HT1080 (cell line): ENCODE measurements at regions not wholly inside any gene's neighbourhood (a gene's known extent, or its start where the extent isn't known, plus 50 kb on each side); places are given as distances from the start of the nearest gene placed in this dataset.

Source experiments
- DNase-seq: peaks from one replicate; pipeline ENCODE4 v3.0.0-alpha.2; 2015; ENCODE audit warnings: low read depth

DNA sequence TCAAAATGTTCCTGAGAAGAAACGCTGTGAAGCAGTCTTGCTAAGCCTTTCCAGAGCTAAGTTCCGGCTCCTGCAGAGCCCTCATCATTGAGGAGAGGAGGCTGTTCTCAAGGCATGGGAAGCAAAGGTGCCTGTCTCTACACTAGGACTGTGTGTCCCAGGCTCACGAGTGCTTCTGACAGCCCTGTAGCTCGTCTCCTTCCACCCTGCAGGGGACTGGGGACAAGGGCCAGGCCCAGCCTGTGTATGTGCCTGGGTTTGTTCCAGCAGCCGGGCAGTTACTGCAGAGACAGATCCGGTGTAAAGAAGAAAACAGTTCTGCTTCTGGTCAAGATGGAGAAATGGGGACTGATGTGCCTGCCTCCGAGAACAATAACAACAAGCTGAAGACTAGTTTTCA, 156.0 kb downstream of the ENGASE start:
- DNase-seq, result no peak

DNA sequence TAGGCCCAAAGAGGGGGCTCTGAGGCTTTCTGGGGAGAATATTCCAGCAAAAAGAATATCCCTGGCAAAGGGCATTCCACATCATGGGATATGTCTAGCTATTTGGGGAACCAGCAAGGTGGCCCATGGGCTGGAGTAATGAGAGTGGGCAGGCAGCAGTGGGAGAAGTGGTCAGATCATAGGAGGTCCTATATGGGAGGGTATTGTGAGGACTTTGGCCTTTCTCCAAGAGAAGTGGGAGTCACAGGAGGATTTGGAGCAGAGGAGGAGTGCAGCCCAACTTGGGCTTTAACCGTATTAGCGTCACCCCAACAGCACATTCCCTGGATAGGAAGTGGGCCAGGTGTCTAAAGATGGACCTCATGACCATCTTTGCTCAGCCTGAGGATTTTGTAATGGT, 151.4 kb downstream of the ENGASE start:
- no peak for DNase-seq

DNA sequence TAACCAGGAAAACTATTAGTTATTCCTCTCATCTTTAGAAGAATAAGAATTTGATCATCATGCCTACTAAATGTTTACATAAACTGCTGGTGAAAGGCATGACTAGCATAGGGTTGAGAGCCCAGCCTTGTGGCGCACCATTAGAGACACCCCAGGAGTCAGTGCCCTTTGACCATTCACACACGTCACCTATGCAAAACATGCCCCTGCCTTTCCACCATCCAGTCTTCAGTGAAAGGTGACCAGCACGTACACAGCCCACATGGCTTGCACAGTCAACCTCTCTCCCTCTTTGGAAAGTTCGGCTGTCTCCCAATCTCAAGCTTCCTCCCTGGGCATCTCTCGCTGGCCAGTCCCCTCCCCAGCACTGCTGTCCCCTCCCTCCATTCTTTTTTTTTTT, 150.3 kb downstream of the ENGASE start:
- DNase-seq, result no peak

DNA sequence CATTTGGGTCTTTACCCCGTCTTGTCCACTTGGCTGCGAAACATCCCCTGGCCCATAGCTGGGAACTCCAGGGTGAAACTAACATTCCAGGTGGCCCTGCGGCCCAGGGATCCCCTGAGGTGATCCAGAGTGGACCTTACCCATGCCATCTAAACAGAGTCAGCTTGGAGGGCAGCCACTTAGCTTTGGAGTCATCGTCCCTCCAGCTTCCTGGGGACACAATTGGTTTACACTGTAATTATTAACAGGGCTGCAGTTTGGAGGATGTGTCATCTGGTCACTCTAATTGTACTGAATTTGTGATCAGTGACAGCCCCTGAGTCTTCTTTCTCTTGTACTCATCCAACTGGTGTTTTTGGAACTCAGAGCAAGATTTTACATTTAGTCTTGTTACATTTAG, 149.9 kb downstream of the ENGASE start:
- no peak for DNase-seq

DNA sequence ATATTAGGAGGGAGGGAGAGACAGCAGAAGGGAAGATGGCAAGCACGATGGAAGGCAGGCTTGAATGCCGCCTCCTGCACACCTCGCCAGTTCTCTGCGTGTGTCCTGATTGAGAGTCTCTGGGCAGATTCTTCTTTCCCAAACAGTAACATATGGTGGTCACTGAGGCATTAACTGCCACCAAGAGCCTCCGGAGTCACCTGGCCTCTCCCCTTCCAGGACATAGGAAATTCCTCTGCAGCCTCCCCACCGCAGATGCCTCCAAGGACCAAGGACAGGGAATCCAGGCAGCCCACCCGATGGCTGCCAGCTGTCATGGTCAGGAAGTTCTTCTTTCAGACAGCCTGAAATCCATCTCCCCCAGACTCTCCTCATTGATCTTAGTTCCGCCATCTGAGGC, 149.3 kb downstream of the ENGASE start:
- DNase-seq, result no peak

DNA sequence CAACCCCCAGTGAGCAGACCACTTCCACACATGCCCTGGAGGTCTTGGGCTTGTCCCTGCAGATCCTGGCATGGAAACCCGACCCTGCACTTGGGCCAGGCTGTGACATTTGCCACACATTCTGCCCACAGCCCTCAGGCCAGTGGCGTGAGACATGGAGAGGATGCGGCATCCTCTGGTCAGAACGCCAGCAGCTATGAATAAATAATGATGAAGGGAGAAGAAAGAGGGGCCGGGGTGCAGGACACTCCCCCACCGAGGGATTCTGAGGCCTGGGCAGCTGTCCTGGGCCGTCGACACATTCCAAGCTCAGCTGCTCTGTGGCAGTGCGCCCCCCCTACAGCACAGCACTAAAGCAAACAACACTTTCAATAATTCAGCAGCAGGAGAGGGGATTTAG, 148.8 kb downstream of the ENGASE start:
- DNase-seq, result no peak

DNA sequence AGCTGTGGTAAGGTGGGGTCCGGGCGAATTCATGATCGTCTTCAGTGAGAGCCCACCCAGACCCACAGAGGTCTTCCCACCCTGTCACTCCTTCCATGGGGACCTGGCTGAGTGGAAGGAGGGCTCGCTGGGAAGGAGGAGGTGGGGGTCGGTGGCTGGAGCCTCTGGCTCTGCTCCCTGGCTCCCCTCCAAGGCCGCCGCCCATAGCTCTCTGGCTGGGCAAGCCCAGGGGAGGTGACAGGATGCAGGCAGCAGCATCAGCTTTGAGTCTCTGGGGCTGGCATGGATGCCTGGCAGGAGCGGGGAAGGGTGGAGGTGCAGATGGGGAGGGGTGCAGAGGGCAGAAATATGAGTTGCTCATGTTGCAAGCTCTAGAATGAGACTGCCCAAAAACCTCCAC, 147.0 kb downstream of the ENGASE start:
- no peak for DNase-seq

DNA sequence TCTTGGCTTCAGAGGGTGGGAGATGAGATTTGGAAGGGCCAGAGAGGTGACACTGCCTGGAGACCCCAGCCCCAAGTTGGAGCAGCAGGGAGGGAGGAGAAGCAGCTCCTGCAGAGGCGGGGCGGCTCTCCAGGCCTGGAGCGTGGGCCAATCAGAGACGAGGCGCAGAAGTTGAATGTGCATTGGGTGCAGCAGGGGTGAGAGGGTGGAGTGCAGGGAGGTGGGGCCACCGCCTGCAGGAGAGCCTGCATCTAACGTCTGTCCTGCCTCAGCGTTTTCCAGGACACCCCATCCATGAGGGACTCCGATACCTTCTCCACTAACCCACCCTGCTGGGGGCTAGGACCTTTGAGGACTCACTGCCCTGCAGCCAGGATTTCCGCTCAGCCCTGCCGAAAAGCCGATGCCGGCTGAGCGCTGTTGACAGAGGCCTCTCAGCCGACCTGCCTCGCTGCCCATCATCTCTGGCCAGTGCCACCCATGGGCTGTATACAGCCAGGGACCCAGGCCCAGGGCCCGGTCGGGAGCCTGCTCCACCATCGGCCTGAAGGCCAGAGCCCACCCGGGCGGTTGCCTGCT, 146.2 kb downstream of the ENGASE start:
- DNase-seq, result no peak

DNA sequence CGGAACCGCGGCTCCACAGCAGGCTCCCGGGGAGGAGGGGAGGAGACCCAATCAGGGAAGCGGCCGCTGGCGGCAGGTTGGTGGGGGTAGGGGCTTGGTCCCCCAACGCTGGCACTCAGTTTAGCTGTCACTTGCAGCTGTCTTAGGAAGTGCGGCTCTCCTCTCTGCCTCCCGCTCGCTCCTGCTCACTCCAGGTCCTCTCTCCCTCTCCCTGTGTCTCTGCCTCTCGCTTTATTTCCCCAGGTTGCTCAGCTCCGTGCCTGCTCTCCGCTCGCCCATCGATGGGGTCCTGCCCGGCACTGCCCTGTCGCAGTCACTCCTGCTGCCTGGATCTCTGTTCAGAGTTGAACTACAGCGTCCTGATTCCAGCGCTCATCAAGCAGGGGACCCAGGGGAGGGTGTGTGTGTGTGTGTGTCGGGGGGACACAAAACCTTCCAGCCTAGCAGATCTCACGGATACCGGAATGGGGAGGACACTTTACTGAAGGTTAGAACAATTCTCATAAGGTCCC, 145.6 kb downstream of the ENGASE start:
- DNase-seq, result no peak

DNA sequence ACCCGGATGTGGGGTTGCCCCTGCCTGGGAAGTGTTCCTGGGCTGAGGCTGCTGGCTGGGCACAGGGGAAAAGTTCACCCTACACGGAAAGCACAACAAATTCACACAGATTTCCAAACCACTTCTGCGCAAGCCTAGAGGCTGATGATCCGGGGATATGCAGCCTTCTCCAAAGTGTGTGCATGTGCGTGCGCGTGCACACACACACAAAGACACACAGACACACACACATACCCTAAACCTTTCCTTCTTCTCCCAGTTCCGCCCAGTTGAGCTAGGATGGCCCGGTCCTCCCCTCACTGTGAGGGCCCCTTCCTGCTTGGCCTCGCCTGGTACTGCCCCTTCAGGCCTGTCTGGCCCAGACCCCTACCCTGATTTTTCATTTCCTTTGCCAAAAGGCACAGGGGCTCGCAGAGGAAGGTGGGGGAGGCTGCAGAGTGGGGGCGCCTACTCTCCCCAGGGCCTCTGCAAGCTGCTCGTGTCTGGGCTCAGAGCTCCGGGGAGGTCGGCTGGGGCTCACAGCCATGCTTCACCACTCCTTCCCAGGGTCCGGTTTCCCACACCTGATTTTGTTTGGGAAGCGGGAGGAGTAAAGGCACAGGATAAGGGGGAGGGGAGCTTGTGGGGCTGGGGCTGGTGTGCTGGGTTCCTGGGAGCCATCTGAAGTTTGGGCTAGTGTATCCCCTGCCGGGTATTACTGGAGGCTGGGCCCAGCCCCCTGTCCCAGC, 144.7 kb downstream of the ENGASE start:
- DNase-seq, result no peak

DNA sequence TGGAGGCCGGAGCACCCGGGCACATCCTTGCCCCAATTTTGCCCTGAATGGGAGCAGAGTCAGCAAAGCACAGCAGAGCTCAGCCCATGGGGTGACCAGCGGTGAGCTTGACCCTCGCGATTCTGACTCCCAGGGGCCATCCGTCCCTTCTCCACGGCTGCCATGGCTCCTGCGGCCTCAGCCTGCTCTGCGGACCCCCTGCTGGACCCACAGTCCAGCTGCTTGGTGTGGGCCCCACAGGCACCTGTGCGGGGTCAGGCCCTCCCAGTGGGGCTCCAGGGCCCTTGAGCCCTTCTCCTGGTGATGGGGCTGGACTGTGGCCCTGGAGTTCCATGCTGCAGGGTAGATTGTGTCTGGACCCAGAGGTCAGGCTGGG, 144.2 kb downstream of the ENGASE start:
- no peak for DNase-seq

DNA sequence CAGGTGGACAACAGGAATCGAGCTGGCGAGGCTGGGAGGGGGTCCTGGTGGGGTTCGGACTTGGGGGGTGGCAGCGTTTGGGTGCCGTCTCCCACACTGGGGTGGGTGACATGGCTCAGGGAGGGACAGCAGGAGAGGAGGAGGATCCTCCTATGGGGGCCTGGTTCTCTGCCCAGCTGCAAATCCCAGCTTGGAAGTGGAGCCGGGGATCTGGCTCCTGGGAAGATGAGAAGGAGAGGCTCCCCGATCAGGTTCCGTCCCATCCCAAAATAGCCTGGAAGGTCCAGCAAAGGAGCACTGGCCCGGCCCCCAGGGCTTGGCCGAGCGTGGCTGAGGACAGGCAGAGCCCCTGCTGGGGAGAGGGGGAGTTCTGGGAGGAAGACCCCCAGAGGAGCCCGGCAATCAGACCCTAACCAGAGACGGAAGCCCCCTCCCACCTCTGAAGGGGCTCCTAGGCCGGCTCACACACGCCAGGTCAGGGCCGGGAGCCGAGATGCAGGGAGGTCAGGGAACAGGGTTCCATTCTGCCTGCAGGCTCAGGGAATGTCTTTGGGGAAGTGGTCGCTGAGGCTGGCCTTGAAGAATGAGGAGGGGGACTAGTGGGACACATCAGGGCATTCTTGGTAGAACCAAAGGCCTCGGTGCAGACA, 143.7 kb downstream of the ENGASE start:
- DNase-seq, result no peak

DNA sequence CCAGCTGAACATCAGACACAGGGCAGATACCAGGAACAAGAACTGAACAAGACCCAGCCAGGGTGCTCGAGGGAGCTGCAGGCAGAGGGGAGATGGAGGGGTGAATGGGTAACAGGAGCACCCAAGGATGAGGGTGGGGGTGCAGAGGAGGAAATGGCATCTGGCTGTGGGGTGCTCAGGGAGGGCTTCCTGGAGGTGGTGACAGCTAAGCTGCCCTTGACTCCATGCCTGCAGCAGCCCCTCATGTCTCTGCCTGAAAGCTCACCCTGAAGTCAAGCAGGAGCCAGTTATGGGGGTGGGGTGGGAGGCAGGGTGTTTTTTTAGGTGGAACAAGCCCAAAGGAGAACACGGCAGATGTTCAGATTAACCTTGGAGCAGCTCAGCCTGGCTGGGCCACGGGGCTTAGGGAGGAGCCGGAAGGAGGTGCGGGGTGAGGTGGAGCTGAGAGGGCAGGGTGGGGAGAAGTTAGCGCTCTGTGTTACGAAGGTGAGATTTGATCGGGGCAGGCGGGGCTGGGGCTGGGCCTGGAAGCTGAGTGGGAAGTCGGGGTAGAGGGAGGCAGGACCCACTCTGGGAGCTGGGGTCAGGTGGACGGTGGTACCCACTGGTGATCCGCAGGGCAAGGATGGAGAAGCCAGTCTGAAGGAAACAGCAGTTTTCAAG, 143.0 kb downstream of the ENGASE start:
- DNase-seq, result no peak

DNA sequence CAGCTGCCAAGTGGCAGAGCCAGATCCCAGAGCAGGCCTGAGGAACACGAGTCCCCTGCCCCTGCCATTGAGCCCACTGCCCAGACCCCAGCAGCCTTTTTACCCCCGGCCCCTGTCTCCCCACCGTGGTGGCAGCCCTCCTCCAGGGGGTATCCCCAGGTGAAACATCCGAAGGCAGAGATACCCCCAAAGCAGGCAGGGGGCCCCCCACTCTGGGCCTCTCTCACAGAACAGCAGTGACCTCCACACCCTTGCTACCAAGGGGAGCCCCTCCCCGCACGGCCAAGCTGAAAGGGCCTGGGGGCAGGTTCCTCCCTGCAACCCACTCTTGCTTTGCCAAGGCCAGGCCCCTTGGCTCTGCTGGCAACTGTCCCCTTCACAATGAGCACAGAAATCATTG, 142.2 kb downstream of the ENGASE start:
- no peak for DNase-seq

DNA sequence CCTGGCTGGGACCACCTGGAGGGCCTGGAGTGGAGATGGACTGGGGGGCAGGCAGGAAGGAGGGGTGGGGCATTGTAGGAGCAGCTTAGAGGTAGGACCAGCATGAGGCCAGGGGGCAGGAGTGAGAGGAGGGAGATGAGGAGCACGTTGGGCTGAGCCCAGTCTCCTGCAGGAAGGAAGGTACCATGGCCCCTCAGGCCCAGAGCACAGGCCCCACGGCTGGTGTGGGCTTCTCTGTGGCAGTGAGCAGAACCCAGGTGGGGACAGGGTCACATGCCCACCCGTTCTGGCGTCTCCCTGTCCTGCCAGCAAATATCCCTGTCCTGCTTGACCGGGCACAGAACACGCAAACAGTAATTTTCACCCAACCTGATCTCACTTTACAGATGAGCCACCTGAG, 141.8 kb downstream of the ENGASE start:
- DNase-seq, result no peak

DNA sequence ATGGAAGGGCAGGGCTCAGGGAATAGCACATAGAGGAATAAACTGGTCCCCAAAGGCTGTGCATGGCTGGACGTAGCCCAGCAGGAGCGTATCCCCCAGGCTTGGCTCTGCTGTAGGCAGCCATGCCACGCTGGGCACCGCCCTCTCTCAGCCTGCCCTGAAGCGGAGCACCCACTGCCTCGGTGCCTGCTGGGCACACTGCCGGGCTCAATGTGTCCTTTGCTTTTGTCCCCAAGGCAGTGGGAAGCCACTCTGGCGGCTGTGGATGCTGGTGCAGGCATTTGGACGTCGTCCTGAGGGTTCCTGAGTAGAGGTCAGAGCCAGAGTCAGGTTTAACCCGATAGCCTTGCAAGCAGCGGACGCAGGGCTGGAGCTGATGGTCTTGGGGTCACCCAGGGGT, 141.0 kb downstream of the ENGASE start:
- DNase-seq, result no peak

DNA sequence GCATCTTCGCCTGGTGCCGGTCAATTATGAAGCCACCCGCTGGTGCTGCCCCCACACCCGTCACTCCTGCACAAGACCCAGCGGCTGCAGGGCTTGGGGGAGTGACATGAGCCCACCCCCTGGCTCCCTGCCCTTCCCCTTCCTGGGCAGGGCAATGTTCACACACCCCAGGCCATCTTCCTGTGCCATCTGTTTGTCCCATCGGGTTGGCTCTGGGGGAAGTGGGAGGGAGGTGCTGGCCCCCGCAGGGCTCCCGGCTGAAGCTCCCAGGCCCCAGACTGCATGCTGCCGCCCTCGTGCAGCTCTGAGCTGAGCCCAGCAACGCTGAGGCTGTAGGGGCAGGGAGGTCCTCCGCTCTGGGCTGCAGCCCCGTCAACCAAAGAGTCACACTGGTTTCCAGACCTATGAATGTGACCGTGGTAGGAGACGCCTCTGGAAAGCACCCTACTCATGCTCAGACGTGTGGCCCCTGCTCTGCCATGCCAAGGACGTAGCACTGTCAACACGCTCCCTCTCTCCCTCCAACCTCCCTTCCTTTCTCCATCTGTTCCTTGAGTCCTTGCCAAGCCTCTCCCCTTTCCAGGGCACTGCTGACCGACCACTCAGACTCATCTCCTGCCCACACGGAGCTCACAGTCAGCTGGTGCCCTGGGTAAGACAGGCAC, 140.4 kb downstream of the ENGASE start:
- DNase-seq, result no peak

DNA sequence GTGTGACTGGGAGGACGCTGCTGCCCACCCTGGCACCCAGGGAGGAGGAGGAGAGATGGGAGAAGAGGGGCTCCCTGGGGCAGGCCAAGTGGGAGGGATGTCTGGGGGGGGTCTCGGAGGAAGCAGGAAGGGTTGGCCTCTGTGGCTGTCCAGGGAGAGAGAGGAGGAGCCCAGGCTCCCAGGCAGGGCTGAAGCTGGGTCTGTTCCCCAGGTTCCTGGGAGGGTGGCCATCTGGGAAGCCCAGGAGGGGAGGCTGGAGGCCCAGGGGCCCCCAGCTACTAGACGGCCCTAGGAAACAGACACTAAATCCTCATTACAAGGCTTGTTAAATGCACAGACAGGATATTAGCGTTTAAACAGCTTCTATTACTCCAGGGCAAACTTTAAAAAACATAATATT, 139.8 kb downstream of the ENGASE start:
- no peak for DNase-seq

DNA sequence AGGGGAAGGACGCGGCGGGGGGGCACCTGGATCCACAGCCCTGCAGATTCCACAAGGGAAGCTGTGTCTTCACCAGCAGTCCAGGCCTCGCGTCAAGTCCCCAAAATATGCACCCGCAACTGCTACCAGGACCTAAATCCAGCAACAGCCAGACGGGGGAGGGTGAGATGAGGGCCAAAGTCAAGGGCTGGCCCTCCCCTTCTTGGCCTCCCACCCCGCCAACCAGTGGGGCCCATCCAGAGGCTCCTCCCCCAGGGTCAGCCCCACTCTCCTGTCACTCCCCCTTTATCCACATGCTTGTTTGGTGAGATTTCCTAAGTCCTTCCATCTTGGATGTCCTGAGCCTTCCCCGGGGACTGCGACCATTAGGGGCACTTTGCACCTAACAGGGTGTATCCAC, 138.7 kb downstream of the ENGASE start:
- no peak for DNase-seq

DNA sequence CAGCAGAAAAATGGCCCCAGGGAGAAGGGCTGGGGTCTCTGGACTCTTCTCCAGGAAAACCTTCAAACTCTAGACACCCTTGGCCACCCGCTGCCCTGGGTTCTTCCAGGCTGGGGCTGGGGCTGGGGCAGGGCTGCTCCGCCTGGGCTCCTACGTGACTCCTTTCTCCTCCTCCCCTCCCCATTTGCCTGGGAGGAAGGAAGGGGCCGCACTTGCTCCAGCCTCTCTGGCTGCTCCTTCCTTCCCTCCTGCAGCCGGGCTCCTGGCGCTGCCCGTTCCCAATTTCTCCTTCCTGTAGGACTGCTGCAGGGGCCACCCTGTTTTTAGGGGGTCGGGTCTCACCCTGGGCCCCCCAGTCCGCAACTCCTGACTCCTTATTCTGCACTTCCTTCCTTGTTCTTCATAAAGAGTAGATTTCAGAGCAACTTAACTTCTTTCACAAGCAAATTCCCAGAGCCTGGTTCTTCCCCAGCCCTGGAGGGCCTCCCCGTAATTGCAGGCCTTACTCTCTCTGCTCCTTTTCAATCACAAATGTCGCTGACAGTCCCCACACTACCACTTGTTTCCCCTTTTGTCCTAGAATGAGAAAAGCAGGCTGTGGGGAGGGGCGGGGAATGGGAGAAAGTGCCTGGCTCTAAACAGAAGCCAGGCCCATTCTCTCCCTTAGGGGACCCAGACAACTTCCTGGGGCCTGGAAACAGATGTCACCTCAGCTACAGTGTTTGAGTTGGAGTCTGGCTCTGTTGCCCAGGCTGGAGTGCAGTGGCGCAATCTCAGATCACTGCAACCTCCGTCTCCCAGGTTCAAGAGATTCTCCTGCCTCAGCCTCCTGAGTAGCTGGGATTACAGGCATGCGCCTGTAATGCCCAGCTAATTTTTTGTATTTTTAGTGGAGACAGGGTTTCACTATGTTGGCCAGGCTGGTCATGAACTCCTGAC, 137.8 kb downstream of the ENGASE start:
- DNase-seq, result no peak
